BE2C (cell line): ENCODE measurements at regions not wholly inside any gene's neighbourhood (a gene's known extent, or its start where the extent isn't known, plus 50 kb on each side); places are given as distances from the start of the nearest gene placed in this dataset.

ENCODE experiments used
- DNase-seq: peaks from one replicate; pipeline ENCODE4 v3.0.0-alpha.2; 2020
- H3K27me3 ChIP-seq: fragments of 250-450 bp; sonication (Bioruptor Pico); 2 replicates; pipeline ENCODE4 v1.5.1; 2020; ENCODE audit warnings: mild to moderate bottlenecking
- H3K36me3 ChIP-seq: fragments of 250-450 bp; sonication (Bioruptor Pico); 2 replicates; pipeline ENCODE4 v1.5.1; 2020; ENCODE audit warnings: mild to moderate bottlenecking
- H3K4me1 ChIP-seq: fragments of 250-450 bp; sonication (Bioruptor Pico); 2 replicates; pipeline ENCODE4 v1.5.1; 2020
- H3K4me3 ChIP-seq: 2 replicates; pipeline ENCODE4 v1.5.1; 2011; ENCODE audit warnings: low read depth, low read length
- H3K9me3 ChIP-seq: fragments of 250-450 bp; sonication (Bioruptor Pico); 2 replicates; pipeline ENCODE4 v1.5.1; 2020
- TF ChIP-seq, protein P1 (sequence below): IDR thresholded peaks from 2 replicates; pipeline ENCODE4 v1.5.1; 2012; ENCODE audit warnings: mild to moderate bottlenecking, low read depth, low read length

DNA sequence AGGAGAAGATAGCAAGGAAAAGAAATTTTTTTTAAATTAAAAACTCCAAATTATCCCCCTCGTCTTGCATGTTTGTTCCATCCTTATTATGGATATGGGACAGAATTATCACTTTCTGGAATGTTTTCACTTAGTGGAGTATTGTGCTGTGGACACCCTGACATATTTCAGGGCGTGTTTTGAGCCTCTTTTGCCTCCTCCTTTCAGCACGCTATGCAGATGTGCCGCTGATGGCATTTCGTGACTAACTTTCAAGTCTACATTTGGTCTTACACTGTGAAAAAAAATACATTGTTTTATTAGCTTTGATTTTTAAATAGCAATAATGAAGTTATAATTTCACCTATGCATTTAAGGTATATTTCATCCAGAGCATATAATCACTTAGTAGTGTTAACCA is 738.7 kb downstream of the LTN1 start:
- Histone ChIP-seq H3K27me3 (no peaks in the 10 kb centered on the region), H3K4me3 (no peak overlapping the region), H3K4me1 (peaks cover 27% of the 10 kb centered on the region), H3K9me3 (no peaks in the 10 kb centered on the region), H3K36me3 (peaks cover 5% of the 10 kb centered on the region)
- TF ChIP-seq, protein P1, sequence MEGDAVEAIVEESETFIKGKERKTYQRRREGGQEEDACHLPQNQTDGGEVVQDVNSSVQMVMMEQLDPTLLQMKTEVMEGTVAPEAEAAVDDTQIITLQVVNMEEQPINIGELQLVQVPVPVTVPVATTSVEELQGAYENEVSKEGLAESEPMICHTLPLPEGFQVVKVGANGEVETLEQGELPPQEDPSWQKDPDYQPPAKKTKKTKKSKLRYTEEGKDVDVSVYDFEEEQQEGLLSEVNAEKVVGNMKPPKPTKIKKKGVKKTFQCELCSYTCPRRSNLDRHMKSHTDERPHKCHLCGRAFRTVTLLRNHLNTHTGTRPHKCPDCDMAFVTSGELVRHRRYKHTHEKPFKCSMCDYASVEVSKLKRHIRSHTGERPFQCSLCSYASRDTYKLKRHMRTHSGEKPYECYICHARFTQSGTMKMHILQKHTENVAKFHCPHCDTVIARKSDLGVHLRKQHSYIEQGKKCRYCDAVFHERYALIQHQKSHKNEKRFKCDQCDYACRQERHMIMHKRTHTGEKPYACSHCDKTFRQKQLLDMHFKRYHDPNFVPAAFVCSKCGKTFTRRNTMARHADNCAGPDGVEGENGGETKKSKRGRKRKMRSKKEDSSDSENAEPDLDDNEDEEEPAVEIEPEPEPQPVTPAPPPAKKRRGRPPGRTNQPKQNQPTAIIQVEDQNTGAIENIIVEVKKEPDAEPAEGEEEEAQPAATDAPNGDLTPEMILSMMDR, result no peak
- no peak for DNase-seq

DNA sequence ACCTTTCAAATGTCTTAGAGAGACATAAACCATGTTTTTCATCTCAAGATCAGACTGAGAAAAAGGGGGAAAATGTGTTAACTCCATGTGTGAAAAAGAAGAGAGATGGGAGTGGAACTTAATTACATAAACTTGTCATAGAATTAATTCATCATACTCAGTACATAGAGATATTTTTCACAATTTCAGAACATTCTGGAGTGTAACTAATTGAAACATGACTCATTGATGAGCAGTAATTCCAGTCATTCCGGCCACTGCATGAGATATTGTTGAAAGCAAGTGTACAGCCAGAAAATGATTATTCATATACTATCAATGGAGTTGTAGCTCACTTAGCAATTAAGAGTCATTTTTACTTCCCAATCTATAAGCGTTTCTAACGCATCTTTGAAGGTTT is 739.3 kb downstream of the LTN1 start:
- no peaks in the 10 kb centered on the region for H3K27me3 ChIP-seq
- TF ChIP-seq, protein P1, result no peak
- H3K9me3 ChIP-seq, result no peaks in the 10 kb centered on the region
- DNase-seq, result no peak
- no peak overlapping the region for H3K4me3 ChIP-seq
- H3K4me1 ChIP-seq, result peaks cover 25% of the 10 kb centered on the region
- H3K36me3 ChIP-seq, result peaks cover 5% of the 10 kb centered on the region

DNA sequence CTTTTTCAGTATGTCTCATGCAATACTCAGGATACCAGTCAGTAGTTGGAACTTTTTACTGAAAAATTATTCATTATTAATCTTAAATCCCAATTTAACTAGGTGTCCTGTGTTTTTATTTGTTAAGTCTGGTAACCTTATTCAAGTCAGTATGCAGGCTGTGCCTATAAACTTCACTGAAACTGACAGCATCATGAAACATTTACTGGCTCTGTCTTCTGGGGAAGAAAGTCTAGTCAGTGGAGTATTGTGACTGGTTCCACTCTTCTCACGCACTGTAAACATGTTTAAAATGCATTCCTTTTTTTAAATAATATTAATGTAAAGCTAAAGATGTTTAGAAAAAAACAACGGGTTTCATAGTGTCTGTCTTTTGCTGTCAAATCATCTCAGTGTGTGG is 739.7 kb downstream of the LTN1 start:
- DNase-seq, result no peak
- Histone ChIP-seq H3K4me3 (no peak overlapping the region), H3K9me3 (no peaks in the 10 kb centered on the region), H3K27me3 (no peaks in the 10 kb centered on the region), H3K4me1 (peaks cover 21% of the 10 kb centered on the region), H3K36me3 (peaks cover 5% of the 10 kb centered on the region)
- TF ChIP-seq, protein P1, result no peak

DNA sequence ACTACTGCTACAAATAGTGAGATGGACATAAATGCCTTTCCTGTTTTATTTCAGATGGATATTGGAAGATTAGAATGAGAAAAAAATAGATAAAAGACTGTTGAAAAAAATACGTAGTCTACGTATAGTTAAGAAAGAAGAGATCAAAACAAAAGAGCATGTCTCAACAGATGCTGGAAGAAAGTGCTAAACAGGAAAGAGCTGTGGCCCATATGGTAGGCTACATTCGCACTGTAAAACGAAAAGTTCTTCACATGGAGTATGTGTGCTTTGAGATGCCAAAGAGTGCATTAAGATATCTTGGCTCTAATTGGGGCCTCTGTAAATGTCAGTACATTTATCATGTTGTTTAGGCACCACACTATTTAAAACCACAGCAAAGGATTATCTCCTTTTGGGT is 741.7 kb downstream of the LTN1 start:
- Histone ChIP-seq H3K9me3 (no peaks in the 10 kb centered on the region), H3K36me3 (peaks cover 5% of the 10 kb centered on the region), H3K27me3 (no peaks in the 10 kb centered on the region), H3K4me1 (peaks cover 13% of the 10 kb centered on the region), H3K4me3 (no peak overlapping the region)
- no peak for DNase-seq
- TF ChIP-seq, protein P1, result no peak

GRCh38 chr21:28247454-28248020 is 745.1 kb downstream of the LTN1 start:
- Histone ChIP-seq H3K9me3 (no peaks in the 10 kb centered on the region; the same call in 1 of the 2 replicates), H3K4me3 (no peak overlapping the region), H3K36me3 (peaks cover 3% of the 10 kb centered on the region), H3K4me1 (peaks cover 11% of the 10 kb centered on the region), H3K27me3 (no peaks in the 10 kb centered on the region)
- DNase-seq, result no peak
- TF ChIP-seq, protein P1, result no peak

DNA sequence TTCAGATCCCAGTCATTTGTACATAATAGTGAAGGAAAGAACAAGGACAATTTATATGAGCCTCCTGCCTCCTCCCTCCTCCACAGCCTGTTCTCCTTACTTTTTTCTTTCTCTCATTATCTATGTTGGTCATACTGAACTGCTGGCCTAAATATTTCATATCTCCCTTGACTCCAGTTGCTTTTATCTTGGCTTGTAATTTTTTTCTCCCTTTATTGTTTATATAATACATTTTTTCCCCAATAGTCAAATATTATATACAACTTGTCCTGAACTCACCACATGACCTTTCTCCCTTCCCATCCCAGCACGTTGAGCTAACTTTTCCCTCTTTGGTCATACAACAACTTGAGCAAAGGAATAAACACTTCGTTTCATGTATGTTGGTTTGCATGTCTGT is 752.1 kb downstream of the LTN1 start:
- no peak for DNase-seq
- TF ChIP-seq, protein P1, result no peak
- no peaks in the 10 kb centered on the region for H3K36me3 ChIP-seq
- no peaks in the 10 kb centered on the region; the same call in 1 of the 2 replicates for H3K9me3 ChIP-seq
- no peak overlapping the region for H3K4me3 ChIP-seq
- no peaks in the 10 kb centered on the region for H3K27me3 ChIP-seq
- peaks cover 20% of the 10 kb centered on the region for H3K4me1 ChIP-seq
